Gastroesophageal sphincter (tissue), 3 donors: ENCODE measurements at regions not wholly inside any gene's neighbourhood (a gene's known extent, or its start where the extent isn't known, plus 50 kb on each side); places are given as distances from the start of the nearest gene placed in this dataset.

Experiments
- CTCF ChIP-seq, 4 experiments: fragments of 200-600 bp in 2 of 4; fragments of 450-650 bp in 2 of 4; sonication (generic) in 1 of 4; IDR thresholded peaks; one replicate each; pipeline ENCODE4 v1.5.1; 2017 to 2019; ENCODE audit warnings: antibody characterized with exemption in 4 of 4, mild to moderate bottlenecking in 2 of 4, moderate library complexity in 2 of 4
- POLR2A ChIP-seq, 2 donors: fragments of 450-650 bp; IDR thresholded peaks; one replicate each; pipeline ENCODE4 v1.6.1; 2017; ENCODE audit warnings: antibody characterized with exemption in 2 of 2, mild to moderate bottlenecking in 2 of 2, moderate library complexity in 1 of 2
- POLR2AphosphoS5 ChIP-seq: sonication (generic); formaldehyde crosslinking; IDR thresholded peaks from one replicate; pipeline ENCODE4 v1.6.1; 2017; ENCODE audit warnings: antibody characterized with exemption

- TF ChIP-seq POLR2A (IDR thresholded peaks at IDR 0.05) (no peak), CTCF (IDR thresholded peaks at IDR 0.05) (no peak), POLR2AphosphoS5 (no peak)
Measured at GRCh38 chr9:26375448-26375847, 517.2 kb downstream of the CAAP1 start.
